ENCODE measurements at regions not wholly inside any gene's neighbourhood (a gene's known extent, or its start where the extent isn't known, plus 50 kb on each side); places are given as distances from the start of the nearest gene placed in this dataset.

GRCh38 chrX:96449896-96450295 lies 234.7 kb upstream of the DIAPH2 start:
- Histone ChIP-seq H3K36me3 (no peaks in the 10 kb centered on the region), H3K4me1 (no peaks in the 10 kb centered on the region), H3K4me3 (no peak overlapping the region), H3K27ac (no peak overlapping the region), H3K9me3 (no peaks in the 10 kb centered on the region), H3K27me3 (no peaks in the 10 kb centered on the region)
- TF ChIP-seq CTCF (IDR thresholded peaks at IDR 0.05) (no peak), POLR2A (IDR thresholded peaks at IDR 0.05) (no peak)
- no peak for DNase-seq

DNA sequence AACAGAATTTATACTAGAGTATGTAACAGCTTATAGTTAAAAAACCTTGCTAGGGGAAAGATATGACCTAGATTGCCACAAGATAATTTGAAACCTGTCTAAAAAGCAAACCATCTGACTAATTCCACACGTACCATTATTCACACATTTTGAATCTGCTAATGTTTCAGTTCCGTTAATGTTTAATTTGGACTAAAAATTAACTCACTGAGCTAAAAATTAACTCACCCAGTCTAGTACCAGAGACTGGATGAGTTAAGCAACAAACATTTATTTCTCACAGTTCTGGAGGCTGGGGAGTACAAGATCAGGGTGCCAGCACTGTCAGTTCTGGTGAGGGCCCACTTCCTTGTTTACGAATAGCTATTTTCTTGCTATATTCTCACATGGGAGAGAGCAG lies 231.5 kb upstream of the DIAPH2 start:
- no peak for DNase-seq
- Histone ChIP-seq H3K27me3 (no peaks in the 10 kb centered on the region), H3K4me1 (no peaks in the 10 kb centered on the region), H3K27ac (no peak overlapping the region), H3K4me3 (no peak overlapping the region), H3K36me3 (no peaks in the 10 kb centered on the region), H3K9me3 (no peaks in the 10 kb centered on the region)
- no peak for TF ChIP-seq POLR2A (IDR thresholded peaks at IDR 0.05)
- no peak for TF ChIP-seq CTCF (IDR thresholded peaks at IDR 0.05)

DNA sequence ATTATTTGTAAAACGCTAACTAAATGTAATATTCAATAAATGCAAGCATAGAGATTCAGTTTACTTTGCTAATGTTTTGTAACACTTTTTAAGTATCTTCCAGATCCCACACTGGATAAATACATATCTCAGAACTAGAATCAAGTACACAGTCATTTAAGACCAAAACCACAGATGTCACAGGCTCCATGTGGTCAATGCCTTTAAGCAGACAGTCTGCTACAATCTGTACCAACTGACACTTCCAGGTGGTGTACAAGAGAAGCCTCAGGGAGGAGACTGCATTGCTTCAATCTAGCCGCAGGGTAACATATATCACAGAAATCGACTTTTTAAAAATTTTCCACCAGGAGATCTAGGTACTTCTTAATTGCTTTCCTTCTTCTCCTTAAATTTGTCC lies 229.6 kb upstream of the DIAPH2 start:
- Histone ChIP-seq H3K4me1 (no peaks in the 10 kb centered on the region), H3K27ac (no peak overlapping the region), H3K36me3 (no peaks in the 10 kb centered on the region), H3K9me3 (no peaks in the 10 kb centered on the region), H3K27me3 (no peaks in the 10 kb centered on the region), H3K4me3 (no peak overlapping the region)
- TF ChIP-seq CTCF (IDR thresholded peaks at IDR 0.05) (no peak), POLR2A (IDR thresholded peaks at IDR 0.05) (no peak)
- DNase-seq: no peak

DNA sequence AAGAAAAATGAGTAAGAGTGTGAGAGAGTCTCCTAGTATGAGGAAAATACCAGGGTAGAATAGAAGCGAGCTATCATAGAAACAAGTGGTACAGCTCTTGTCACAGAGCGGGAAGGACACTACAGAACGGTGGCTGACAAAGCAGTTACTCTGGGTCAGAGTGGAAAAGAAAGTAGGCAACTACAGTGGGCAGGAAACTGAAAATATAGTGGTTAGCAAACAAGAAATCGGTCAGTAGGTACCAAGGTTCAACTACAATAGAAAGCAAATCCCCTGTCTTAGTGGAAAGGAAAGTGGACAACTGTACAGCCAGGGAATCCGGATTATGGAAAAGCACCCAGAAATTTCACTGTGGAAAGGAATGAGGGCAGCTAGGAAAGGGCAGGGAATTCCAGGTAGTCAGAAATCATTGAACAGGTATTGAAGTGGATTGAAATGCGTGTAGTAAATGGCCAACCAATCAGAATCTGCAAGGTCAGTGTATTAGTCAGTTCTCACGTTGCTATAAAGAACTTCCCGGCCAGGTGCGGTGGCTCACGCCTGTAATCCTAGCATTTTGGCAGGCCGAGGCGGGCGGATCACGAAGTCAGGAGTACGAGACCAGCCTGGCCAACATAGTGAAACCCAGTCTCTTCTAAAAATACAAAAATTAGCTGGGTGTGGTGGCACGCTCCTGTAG lies 219.6 kb upstream of the DIAPH2 start:
- H3K4me3 ChIP-seq: no peak overlapping the region
- no peaks in the 10 kb centered on the region for H3K9me3 ChIP-seq
- no peak for DNase-seq
- no peaks in the 10 kb centered on the region for H3K27me3 ChIP-seq
- no peaks in the 10 kb centered on the region for H3K36me3 ChIP-seq
- TF ChIP-seq CTCF (IDR thresholded peaks at IDR 0.05) (no peak), POLR2A (IDR thresholded peaks at IDR 0.05) (no peak)
- H3K27ac ChIP-seq: no peak overlapping the region
- no peaks in the 10 kb centered on the region for H3K4me1 ChIP-seq

DNA sequence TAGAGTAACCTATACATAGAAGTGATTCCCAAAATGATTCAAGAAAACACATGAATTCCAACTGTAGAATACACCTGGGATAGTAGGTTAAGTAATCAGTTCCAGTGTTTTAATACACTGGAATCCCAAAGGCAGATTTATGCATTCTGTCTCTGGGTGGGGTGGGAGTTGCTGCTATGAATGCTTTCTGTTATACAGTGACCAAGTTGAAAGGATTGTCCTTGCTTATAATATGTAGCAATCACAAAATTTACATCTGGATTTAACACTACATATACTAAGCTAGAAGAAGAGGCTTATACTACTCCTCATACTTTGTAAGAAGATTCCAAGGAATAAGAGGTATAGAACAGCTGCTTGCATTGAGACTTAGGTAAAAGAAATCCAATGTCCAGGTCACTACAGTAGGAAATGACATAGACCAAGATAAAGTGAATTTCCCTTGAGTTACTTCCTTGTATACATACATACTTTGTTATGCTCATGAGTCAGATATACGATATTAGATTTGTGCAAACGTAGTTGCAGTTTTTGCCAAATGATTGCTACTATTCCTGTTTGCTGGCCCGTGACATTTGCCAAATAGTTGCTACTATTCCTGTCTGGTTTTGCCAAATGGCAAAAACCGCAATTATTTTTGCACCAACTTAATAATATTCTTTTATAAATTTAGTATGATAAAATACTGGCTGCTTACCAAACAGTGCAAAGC lies 210.5 kb upstream of the DIAPH2 start:
- no peak for TF ChIP-seq CTCF (IDR thresholded peaks at IDR 0.05)
- no peak for TF ChIP-seq POLR2A (IDR thresholded peaks at IDR 0.05)
- Histone ChIP-seq H3K27ac (no peak overlapping the region), H3K9me3 (no peaks in the 10 kb centered on the region), H3K36me3 (no peaks in the 10 kb centered on the region), H3K27me3 (no peaks in the 10 kb centered on the region), H3K4me3 (no peak overlapping the region), H3K4me1 (no peaks in the 10 kb centered on the region)
- no peak for DNase-seq
